ENCODE measurements at regions not wholly inside any gene's neighbourhood (a gene's known extent, or its start where the extent isn't known, plus 50 kb on each side); places are given as distances from the start of the nearest gene placed in this dataset.

DNA sequence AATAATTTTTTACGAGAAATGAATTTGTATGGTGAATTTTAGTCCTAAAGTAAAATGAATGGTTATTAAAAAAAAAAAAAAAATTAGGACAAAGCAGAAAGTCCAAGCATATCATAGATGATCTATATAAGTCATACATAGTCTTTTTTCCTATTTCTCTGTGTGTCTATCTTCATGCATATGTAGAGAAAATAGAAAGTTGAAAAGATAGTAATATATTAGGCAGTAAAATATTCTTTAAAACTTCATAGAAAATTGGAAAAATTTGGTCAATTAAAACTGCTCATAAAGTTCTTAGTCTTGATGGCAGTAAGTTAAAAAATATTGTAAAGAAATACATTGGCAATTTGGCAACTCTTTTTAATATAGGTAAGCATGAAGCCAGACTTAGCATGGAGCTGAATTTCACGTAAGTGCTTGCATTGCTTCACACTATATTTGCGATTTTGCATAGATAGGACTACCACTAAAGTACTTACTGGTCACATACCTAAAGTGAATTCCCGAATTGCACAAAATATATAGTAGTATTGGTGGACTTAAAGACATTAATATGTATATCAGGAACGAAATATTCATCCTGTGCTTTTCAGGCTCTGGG, 303.8 kb downstream of the IPO8 start:
- TF ChIP-seq, protein P1, sequence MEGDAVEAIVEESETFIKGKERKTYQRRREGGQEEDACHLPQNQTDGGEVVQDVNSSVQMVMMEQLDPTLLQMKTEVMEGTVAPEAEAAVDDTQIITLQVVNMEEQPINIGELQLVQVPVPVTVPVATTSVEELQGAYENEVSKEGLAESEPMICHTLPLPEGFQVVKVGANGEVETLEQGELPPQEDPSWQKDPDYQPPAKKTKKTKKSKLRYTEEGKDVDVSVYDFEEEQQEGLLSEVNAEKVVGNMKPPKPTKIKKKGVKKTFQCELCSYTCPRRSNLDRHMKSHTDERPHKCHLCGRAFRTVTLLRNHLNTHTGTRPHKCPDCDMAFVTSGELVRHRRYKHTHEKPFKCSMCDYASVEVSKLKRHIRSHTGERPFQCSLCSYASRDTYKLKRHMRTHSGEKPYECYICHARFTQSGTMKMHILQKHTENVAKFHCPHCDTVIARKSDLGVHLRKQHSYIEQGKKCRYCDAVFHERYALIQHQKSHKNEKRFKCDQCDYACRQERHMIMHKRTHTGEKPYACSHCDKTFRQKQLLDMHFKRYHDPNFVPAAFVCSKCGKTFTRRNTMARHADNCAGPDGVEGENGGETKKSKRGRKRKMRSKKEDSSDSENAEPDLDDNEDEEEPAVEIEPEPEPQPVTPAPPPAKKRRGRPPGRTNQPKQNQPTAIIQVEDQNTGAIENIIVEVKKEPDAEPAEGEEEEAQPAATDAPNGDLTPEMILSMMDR (IDR thresholded peaks at IDR 0.05; ENCODE audit: low read depth, low read length) = no peak
- no peak for TF ChIP-seq EZH2phosphoT487 (IDR thresholded peaks at IDR 0.05; ENCODE audit: low read depth)

All from OCI-LY3 (cell line).